ENCODE measurements at regions not wholly inside any gene's neighbourhood (a gene's known extent, or its start where the extent isn't known, plus 50 kb on each side); places are given as distances from the start of the nearest gene placed in this dataset.

GRCh38 chr11:128201009-128201408 is 386.3 kb downstream of the ETS1 start:
- TF ChIP-seq POLR2A (IDR thresholded peaks at IDR 0.05; ENCODE audit: low read length) = no peak
- no peak for TF ChIP-seq CTCF (IDR thresholded peaks at IDR 0.05)
- no peak for TF ChIP-seq EP300 (IDR thresholded peaks at IDR 0.05)
- TF ChIP-seq CHD4 (IDR thresholded peaks at IDR 0.05; ENCODE audit: borderline replicate concordance) = no peak
- TF ChIP-seq MAFK (IDR thresholded peaks at IDR 0.05; ENCODE audit: partially characterized antibody) = no peak
- TF ChIP-seq HDAC2 (IDR thresholded peaks at IDR 0.05) = no peak
- TF ChIP-seq BHLHE40 (IDR thresholded peaks at IDR 0.05; ENCODE audit: low read depth, low read length) = no peak
- TF ChIP-seq RAD21 (conservative IDR thresholded peaks at IDR 0.05 in 1 of 2, IDR thresholded peaks at IDR 0.05 in 1 of 2) = no peak
- no peak for TF ChIP-seq REST (IDR thresholded peaks at IDR 0.05)
- TF ChIP-seq MYC (IDR thresholded peaks at IDR 0.05; ENCODE audit: borderline replicate concordance, low read length) = no peak
- TF ChIP-seq JUNB (IDR thresholded peaks at IDR 0.05) = no peak
